Medulla oblongata (tissue), 1 donor: ENCODE measurements at regions not wholly inside any gene's neighbourhood (a gene's known extent, or its start where the extent isn't known, plus 50 kb on each side); places are given as distances from the start of the nearest gene placed in this dataset.
A peak's percentile ranks its signal among the peaks of the same experiment; 100 is the strongest.

Experiments
- DNase-seq: peaks from one replicate; pipeline ENCODE4 v3.0.0-alpha.2; 2015; ENCODE audit errors: extremely low spot score

GRCh38 chr22:48897645-48898370 is 929.9 kb downstream of the BRD1 start:
- no peak for DNase-seq

DNA sequence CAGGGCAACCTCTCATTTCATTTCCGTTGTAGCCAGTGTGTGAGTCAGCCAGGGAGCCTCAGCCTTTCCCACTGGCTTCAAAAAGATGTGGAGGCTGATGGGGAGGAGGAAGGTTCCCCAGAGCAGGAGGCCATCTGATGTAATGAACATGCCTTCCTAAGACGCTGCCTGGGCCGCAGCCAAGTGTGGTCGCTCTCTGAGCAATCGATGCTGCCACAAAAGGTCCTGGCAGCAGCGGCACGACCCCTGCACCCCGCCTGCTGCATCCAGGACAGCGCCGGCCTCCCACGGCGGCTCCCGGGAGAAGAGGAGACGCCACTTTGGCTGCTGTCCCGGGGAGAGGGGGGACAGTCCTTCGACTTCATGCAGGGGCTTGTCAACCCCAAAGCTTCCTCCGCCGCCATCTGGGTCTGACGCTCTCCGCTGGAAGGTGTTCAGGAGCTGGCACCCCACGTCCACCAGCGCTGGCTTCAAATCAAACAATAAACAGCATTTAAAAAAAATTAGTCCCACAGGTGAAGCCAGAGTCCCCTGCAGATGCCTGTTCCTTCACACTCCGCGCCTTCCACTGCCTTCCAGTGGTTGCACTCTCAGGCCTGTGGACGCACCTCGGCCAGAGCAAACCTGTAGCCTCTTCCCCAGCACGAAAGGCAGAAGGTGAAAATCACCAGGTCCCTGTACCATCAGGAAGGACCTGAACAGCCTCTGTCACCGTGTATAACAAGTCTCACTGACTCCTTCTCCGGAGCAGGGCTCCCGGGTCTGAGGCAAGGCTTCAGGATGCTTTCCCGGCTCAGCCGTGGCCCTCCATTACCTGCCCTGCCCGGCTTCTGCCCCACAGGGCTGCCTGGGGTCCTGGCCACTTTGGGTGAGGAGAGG is 930.7 kb downstream of the BRD1 start:
- no peak for DNase-seq

- no peak for DNase-seq
Observed at GRCh38 chr22:48895831-48896765, 931.6 kb downstream of the BRD1 start.

- no peak for DNase-seq
Observed at GRCh38 chr22:48895336-48895735, 932.3 kb downstream of the BRD1 start.

DNA sequence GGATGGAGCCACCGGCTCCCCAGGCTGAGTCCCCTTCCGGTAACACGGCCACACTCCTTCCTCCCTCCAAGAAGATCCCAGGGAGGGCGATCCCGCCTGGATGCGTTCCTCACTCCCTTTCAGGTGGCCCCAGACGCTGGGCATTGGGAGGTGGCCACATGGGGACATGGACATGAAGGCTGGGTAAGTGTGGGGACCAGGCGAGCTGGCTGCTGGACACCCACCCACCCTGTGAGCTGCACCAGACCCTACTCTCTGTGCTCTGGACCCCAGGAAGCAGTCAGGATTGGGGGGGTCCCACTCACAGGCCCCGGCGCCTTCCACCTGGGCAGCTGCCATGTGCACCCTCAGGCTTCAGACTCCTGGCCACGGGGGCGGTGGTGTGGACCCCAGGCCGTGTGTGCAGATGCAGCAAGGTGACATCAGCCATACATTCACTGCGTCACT is 932.8 kb downstream of the BRD1 start:
- no peak for DNase-seq

- no peak for DNase-seq
Observed at GRCh38 chr22:48894064-48894671, 933.5 kb downstream of the BRD1 start.

DNA sequence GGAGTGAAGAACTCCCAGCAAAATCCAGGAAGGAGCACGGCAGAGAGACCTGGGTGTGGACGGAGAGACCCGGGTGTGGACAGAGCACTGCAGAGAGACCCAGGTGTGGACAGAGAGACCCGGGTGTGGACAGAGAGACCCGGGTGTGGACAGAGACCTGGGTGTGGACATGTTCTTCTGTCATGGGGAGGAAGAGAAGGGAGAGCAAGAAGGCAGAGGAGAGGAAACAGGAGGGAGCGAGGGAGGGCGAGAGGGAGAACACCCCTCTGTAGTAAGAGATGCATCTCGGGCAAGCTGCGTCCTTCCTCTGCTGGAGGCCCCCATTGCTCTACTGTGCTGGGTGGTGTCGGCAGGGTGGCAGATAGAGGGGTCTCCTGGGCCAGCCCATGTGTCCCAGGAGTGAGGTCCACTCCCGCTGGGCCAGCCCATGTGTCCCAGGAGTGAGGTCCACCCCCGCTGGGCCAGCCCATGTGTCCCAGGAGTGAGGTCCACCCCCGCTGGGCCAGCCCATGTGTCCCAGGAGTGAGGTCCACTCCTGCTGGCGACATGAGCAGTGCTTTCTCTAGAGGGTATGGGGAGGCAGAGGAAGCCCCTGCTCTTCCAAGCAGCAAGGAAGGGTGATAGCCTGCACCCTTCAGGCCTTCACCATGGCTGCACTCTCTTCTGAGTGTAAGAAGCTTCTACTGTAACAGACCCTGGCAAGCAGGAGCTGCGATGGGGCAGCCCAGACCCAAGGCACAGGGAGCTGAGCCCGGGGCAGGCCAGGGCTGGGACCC is 934.2 kb downstream of the BRD1 start:
- no peak for DNase-seq

- peak; percentile 78 for DNase-seq
Observed at GRCh38 chr22:48892578-48893287, 934.9 kb downstream of the BRD1 start.

DNA sequence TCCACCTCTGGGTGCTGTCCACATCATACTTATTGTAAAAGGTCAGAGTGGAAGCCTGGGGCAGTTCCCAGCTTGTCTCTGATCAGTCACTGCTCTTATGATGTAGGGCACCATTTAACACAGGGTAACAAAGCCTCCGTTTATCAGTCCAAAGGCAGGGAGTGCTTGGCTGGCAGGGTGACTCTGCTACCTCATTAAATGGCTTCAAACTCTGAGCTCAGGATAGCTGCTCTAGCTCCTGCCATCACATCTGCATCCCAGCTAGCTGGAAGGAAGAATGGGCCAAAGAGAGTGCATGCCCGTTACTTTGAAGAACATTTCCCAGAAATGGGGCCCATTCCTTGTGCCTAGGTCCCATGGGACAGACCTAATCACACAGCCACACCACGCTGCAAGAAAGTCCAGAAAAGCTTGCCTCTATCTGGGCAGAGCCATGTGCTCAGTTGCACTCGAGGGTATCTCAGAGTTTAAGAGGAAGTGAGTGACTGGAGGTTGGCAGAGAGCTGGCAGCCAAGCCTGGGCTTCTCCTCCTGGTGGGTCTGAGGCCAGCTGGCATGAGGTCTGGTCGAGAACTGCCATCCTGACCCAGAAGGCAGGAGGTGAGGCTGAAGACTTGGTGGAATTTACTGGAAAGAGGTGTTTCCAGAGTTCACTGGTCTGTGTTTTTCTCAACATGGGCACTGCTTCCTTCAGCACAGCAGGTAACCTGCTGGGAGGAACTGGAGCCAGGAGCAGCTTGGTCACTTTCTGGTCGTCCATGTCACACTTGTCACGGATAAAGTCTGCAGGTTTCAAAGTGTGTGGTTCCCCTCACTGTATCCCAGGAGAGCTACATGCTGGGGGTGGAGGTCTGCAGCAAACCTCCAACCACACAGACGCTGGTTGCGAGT is 935.7 kb downstream of the BRD1 start:
- DNase-seq = no peak

- no peak for DNase-seq
Observed at GRCh38 chr22:48890693-48891554, 936.7 kb downstream of the BRD1 start.

DNA sequence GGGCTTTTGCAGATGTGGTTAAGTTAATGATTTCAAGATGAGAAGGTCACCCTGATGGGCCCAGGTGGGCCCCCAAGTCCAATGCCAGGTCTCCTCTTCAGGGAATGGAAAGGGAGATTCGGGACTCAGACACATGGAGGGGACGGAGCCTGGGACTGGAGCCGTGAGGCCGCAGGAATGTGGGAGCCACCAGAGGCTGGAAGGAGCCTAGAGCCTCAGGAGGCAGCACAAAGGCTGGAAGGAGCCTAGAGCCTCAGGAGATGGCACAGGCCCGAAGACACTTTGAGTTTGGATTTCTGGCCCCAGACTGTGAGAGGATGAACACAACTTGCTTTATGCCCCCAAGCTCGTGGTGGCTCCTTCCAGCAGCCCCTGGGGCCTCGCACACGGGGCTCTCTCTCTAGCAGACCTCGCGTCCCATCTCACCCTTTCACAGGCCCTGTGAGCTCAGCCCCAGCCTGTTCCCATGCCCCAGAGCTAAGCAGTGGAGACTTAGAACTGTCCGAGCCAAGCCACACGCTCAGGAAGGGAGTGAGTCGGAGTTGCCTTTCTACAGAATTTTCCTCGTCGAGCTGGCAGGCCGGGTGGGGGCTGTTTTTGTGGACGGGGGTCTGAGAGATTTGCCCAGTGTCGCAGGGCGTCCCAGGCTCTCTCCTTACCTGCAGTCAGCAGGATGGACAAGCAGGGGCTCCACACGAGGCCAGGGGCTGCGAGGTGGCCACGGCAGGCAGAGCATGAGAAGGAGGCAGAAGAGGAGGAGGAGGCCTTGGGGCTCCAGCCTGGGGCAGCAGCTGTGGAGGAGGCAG is 937.6 kb downstream of the BRD1 start:
- no peak for DNase-seq

GRCh38 chr22:48889209-48889830 is 938.4 kb downstream of the BRD1 start:
- DNase-seq = no peak

DNA sequence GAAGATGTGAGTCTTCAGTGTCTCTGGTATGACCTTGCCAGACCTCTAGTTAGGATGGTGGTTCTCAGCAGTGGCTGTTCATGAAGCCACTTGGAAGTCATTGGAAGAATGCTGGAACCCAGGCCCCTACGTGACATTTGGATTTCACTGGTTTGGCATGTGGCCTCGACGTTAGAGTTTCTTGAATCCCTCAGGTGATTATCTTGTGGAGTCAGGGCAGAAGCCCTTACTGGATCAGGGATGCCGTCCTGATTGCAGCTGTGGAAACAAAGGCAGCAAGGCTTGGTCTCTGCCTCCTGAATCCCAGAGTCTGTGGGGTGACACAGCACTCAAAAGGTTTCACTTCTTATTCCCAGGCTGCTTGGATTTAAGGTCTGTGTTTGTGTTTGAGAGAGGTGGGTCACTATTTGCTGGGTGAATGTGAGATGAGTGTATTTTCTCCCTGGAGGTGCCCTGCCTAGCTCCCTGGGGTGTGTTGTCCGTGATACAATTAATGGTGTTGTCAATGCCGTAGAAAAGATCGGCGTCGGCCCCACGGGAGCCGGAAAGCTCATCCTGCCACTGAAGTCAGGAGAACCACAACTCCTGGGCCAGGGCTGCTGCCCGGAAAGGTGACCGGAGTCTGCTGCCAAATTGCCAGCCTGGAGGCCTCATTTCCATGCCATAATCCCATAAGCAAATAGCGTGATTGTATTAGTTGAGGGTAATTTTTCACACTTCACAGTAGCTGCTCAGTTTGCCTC is 939.0 kb downstream of the BRD1 start:
- DNase-seq = no peak

- no peak for DNase-seq
Observed at GRCh38 chr22:48887394-48888332, 940.0 kb downstream of the BRD1 start.
